HG03280 (cell line): ENCODE measurements at regions not wholly inside any gene's neighbourhood (a gene's known extent, or its start where the extent isn't known, plus 50 kb on each side); places are given as distances from the start of the nearest gene placed in this dataset.
"Not testable (repeated sequence)": the region's sequence is repeated elsewhere in the genome, so short reads cannot be mapped to it uniquely, and the experiment has no call there.

Source experiments
- ATAC-seq: cut with Tn5 transposase; IDR thresholded peaks from one replicate; pipeline ENCODE4 v1.9.1; 2021; ENCODE audit warnings: mild to moderate bottlenecking, moderate library complexity; ENCODE audit not compliant: unreplicated experiment

DNA sequence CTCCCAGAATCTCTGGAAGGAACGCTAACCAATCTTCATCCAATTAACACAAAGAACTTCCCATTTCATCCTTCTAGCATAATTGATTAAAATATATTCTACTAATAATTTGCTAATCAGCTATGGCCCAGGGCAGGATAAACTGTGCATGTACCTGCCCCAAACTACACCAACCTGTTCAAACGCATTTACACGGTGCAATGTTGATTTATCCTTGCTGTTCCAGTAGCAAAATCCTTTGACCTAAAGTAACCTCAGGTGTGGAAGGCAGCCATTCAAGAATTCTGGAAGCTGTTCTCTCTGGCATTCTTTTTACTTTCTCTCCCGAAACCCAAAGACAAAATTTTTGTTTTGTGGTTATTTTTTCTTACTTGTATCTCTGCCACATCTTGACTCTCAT lies 309.4 kb downstream of the ZNF674 start:
- no peak for ATAC-seq

DNA sequence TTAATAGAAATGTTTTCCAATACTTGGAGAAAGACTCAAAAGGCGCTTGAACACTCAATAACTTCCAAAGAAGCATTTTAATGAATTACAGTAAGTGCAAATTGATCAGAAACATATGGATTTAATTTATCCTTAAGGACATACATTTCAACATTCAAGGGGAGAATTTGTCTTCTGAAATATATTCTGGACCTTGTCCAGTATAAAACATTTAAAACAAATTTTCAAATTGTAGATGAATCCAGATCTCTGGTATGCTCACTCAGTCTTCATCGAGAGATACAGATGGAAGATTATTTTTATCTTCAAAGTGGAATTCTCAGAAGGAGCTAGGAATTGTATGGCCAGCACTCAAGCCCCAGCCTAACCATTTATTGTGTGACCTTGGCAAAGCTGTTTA lies 310.4 kb downstream of the ZNF674 start:
- ATAC-seq = no peak

DNA sequence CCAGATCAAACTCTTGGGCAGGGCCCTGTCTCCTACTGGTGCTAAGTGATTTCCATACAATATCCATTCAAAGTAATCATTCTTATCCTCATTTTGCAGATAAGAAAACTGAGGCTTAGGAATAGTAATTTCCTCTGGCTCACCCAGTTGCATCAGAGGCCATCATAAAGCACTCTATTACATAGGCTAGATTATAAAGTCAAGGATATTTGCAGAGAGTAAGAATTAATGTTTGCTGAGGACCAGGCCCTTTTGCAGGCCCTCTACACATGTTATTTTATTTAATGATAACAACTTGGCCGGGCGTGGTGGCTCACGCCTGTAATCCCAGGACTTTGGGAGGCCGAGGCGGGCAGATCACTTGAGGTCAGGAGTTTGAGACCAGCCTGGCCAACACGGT lies 316.8 kb downstream of the ZNF674 start:
- no peak for ATAC-seq

DNA sequence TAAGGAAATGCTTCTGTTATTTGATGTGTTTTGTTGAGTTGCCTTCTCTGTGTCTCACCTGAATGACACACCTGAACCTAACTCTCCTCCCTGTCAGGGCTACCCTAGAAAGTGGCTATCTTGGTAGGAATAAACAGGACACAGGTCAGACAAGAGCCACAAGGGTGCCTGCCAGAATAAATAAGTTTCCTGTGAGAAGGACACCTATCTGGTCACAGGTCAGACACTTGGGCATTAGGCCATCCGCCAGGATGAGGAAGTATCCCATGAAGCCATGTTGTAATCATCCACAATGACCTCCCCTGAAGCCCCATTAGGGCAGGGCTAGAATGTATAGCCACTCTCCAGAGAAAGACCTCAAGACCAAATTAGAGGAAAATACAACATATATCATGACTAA lies 318.8 kb downstream of the ZNF674 start:
- no peak for ATAC-seq

GRCh38 chrX:46223499-46223898 lies 321.7 kb downstream of the ZNF674 start:
- not testable (repeated sequence) for ATAC-seq

- ATAC-seq = no peak
Measured at GRCh38 chrX:46220822-46221221, 324.4 kb downstream of the ZNF674 start.

- ATAC-seq = no peak
Measured at GRCh38 chrX:46218373-46218772, 326.8 kb downstream of the ZNF674 start.

DNA sequence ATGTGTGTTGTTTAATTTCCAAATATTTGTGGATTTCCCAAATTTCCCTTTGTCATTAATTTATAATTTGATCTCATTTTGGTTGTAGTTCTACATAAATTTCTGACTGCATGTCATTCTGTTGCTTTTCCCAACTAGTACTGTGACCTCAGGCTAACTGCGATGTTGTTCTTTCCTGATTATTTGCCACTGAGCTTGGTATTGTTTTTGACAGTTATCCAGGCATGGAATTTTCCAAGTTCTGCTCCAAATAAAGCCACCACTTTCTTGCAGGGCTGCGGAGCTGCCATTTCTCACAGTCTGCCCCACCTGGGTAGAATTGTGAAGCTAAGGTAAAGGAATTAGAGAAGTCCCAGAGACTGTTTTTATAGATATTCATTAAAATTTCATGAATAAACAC lies 328.8 kb downstream of the ZNF674 start:
- ATAC-seq = no peak

DNA sequence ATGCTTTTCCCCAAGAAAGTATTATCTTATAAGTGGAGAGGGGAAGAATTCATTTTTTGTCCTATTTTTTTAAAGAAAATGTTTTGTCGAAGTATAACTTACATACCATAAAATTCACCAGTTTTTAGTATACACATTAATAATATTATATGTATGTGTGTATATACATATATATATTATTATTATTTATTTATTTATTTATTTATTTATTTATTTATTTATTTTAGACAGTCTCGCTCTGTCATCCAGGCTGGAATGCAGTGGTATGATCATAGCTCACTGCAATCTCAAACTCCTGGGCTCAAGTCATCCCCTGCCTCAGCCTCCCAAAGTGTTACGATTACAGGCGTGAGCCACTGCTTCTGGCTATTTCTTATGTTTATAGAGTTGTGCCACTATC lies 334.1 kb downstream of the ZNF674 start:
- no peak for ATAC-seq

DNA sequence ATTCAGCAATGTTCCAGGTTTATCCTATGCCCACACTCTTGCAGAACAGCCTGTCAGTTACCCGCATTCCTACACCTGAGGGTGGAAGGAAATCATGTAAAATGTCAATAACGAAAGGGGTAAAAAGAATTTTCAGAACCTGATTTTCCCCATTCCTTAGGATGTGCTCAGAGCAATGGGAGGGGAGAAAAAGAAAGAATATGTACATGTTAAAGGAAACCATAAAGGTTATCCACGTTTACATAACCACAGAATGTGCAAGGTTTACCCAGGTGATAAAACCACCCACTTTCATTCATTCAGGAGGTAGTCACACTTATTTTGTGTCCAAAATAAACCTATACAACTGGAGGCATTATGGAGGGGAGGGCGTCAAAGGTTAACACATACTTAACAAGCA lies 335.5 kb downstream of the ZNF674 start:
- ATAC-seq = no peak

DNA sequence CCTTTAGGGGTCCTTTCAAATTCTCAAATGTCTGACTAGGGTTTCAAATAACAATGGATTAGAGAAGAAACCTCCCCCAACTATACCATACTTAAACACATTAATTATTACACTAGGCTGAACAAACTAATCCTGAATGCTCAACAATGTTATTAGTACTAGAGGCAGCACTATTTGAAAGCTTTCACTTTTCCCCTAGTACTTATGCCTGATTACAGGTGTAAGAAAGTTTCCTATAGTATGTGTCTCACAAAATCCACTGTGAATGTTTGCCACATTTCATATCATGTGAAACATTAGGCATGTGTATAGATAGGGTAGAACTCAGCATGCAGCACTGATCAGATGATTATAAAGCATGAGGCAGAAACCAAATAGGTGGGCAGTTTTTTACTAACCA lies 336.2 kb downstream of the ZNF674 start:
- no peak for ATAC-seq

GRCh38 chrX:46208225-46208854 lies 336.9 kb downstream of the ZNF674 start:
- ATAC-seq = no peak

GRCh38 chrX:46204721-46205422 lies 340.3 kb downstream of the ZNF674 start:
- no peak for ATAC-seq

DNA sequence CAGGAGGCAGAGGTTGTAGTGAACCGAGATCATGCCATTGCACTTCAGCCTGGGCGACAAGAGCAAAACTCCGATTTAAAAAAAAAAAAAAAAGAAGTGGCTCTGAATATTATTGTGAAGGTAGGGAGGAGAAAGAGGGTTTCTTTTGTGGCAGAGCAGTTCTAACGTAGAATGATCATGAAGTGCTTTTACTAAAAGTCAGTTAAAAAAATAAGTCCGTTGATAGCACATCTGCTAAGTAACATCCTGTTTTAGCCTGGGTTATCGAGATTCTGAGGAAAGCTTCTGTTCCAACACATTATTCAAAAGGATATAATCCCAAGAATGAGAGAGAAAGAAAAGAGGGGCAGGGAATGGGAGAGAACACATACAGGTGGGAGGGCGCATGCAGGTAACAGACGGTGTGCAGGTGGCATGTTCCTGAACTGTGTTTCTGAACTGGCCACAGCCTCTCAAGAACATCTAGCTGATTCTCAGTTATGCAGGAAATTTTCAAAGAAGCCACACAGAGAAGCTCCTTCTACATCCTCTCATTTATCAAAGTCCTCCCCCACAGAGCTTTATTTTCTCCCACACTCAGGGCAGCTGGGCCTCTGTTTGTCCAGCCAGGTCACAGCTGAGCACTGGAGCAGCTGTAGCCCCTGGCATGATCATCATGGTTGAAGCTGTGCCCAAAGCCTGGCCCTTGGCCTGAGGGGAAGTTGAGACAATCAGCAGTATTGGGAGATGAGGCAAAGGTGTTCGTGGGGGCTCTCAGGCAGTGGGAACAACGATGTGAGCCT lies 342.3 kb downstream of the ZNF674 start:
- no peak for ATAC-seq

GRCh38 chrX:46200413-46200812 lies 344.8 kb downstream of the ZNF674 start:
- no peak for ATAC-seq

DNA sequence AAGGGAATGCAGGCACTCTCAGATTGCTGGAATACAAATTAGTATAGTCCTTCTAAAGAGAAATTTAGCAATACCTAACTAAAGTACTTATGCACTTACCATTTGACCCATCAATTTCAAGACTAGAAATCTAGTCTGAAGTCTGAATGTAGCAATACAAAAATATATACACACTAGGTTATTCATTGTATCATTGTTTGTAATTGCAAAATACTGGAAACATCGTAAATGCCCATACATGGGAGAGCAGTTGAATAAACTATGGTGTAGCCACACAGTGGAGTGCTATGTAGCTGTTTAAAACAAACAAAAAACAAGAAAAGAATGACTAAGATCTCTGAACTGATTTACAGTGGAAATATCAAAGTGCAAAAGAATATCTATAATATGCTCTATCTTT lies 346.4 kb downstream of the ZNF674 start:
- ATAC-seq = no peak

GRCh38 chrX:46186811-46187106 lies 358.5 kb downstream of the ZNF674 start:
- not testable (repeated sequence) for ATAC-seq

GRCh38 chrX:46185923-46186810 lies 359.1 kb downstream of the ZNF674 start:
- no peak for ATAC-seq

GRCh38 chrX:46184749-46185148 lies 360.5 kb downstream of the ZNF674 start:
- ATAC-seq = no peak

GRCh38 chrX:46180258-46180687 lies 364.9 kb downstream of the ZNF674 start:
- ATAC-seq = no peak

DNA sequence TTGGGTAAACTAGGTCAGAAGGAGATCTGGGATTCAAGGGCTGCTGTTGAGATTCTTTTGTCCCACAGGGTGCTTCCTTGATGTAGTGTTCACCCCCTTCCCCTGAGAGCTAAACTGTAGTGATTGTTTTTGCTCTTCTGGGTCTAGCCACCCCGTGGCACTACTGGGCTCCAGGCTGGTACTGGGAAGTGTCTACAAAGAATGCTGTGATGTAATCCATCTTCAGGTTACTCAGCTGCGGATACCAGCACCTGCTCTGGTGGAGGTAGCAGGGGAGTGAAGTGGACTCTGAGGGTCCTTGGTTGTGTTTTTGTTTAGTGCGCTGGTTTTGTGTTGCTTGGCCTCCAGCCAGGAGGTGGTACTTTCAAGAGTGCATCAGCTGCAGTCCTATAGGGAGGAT lies 365.5 kb downstream of the ZNF674 start:
- ATAC-seq = no peak
